ENCODE measurements at regions not wholly inside any gene's neighbourhood (a gene's known extent, or its start where the extent isn't known, plus 50 kb on each side); places are given as distances from the start of the nearest gene placed in this dataset.

- no peak for TF ChIP-seq CTCF (conservative IDR thresholded peaks at IDR 0.05)
- no peak for TF ChIP-seq ZFX (IDR thresholded peaks at IDR 0.05)
Measured at GRCh38 chr21:33126569-33126968, 56.6 kb downstream of the OLIG1 start.
